WTC11 (cell line): ENCODE measurements at regions not wholly inside any gene's neighbourhood (a gene's known extent, or its start where the extent isn't known, plus 50 kb on each side); places are given as distances from the start of the nearest gene placed in this dataset.

Experiments
- ATAC-seq: fragments of 200-7000 bp; cut with Tn5 transposase; 2 replicates; pipeline ENCODE4 v1.10.0; 2021; ENCODE audit warnings: mild to moderate bottlenecking, moderate library complexity
- CTCF ChIA-PET: fragments of 300-600 bp; sonication (Branson Sonifier 250); formaldehyde crosslinking; loops from one replicate; lab custom pipeline; 2021; ENCODE audit warnings: antibody characterized with exemption; lab: Charles Lee
- POLR2A ChIA-PET: fragments of 350-600 bp; sonication (Branson Sonifier 250); formaldehyde crosslinking; loops from one replicate; lab custom pipeline; 2021; ENCODE audit warnings: antibody characterized with exemption; lab: Charles Lee
- DNase-seq: peaks from one replicate; pipeline ENCODE4 v3.0.0; 2021; ENCODE audit warnings: low spot score
- H3K27ac Mint-ChIP-seq: 2 replicates; pipeline ENCODE4 v1.8.0; 2021; ENCODE audit warnings: mixed read lengths
- H3K27me3 Mint-ChIP-seq: 2 replicates; pipeline ENCODE4 v1.8.0; 2021; ENCODE audit warnings: low read depth, mild to moderate bottlenecking, moderate library complexity, mixed read lengths
- H3K36me3 Mint-ChIP-seq: 2 replicates; pipeline ENCODE4 v1.8.0; 2021; ENCODE audit warnings: mixed read lengths
- H3K4me1 Mint-ChIP-seq: 2 replicates; pipeline ENCODE4 v1.8.0; 2022; ENCODE audit warnings: mixed read lengths
- H3K4me3 Mint-ChIP-seq: 2 replicates; pipeline ENCODE4 v1.8.0; 2021; ENCODE audit warnings: mild to moderate bottlenecking, moderate library complexity, mixed read lengths
- H3K9me3 Mint-ChIP-seq: 2 replicates; pipeline ENCODE4 v1.8.0; 2021; ENCODE audit warnings: mixed read lengths
- ATF1 ChIP-seq: sonication (generic); formaldehyde crosslinking; IDR thresholded peaks from 2 replicates; pipeline ENCODE4 v1.8.1; 2023; ENCODE audit warnings: mild to moderate bottlenecking, moderate library complexity, missing genetic modification reagents
- CREB1 ChIP-seq: sonication (generic); formaldehyde crosslinking; IDR thresholded peaks from 2 replicates; pipeline ENCODE4 v1.8.0; 2023; ENCODE audit warnings: mild to moderate bottlenecking, missing genetic modification reagents
- E2F1 ChIP-seq: sonication (generic); formaldehyde crosslinking; IDR thresholded peaks from 2 replicates; pipeline ENCODE4 v1.8.0; 2022; ENCODE audit warnings: mild to moderate bottlenecking, missing genetic modification reagents
- EMX1 ChIP-seq: fragments of 250-450 bp; sonication (Bioruptor Pico); IDR thresholded peaks from 2 replicates; pipeline ENCODE4 v1.8.0; 2021; ENCODE audit warnings: mild to moderate bottlenecking
- ERG ChIP-seq: fragments of 250-450 bp; sonication (Bioruptor Pico); IDR thresholded peaks from 2 replicates; pipeline ENCODE4 v1.8.0; 2021; ENCODE audit warnings: mild to moderate bottlenecking
- FOXK1 ChIP-seq: sonication (generic); formaldehyde crosslinking; IDR thresholded peaks from 2 replicates; pipeline ENCODE4 v1.8.0; 2022; ENCODE audit warnings: mild to moderate bottlenecking, moderate library complexity, missing genetic modification reagents
- GABPB1 ChIP-seq: sonication (generic); formaldehyde crosslinking; IDR thresholded peaks from 2 replicates; pipeline ENCODE4 v1.8.1; 2023; ENCODE audit warnings: mild to moderate bottlenecking, missing genetic modification reagents
- HMGA2 ChIP-seq: fragments of 250-450 bp; sonication (Bioruptor Pico); IDR thresholded peaks from 2 replicates; pipeline ENCODE4 v1.4.0; 2021; ENCODE audit warnings: mild to moderate bottlenecking, moderate library complexity
- IRF2 ChIP-seq: sonication (generic); formaldehyde crosslinking; IDR thresholded peaks from 2 replicates; pipeline ENCODE4 v1.8.0; 2022; ENCODE audit warnings: low read depth, missing genetic modification reagents, borderline replicate concordance
- KAT7 ChIP-seq: sonication (generic); formaldehyde crosslinking; IDR thresholded peaks from 2 replicates; pipeline ENCODE4 v1.8.1; 2023; ENCODE audit warnings: missing genetic modification reagents, mild to moderate bottlenecking, borderline replicate concordance
- NFYB ChIP-seq: sonication (generic); formaldehyde crosslinking; conservative IDR thresholded peaks from 2 replicates; pipeline ENCODE4 v1.8.0; 2022; ENCODE audit warnings: low read depth, missing genetic modification reagents
- NR1H2 ChIP-seq: sonication (generic); formaldehyde crosslinking; IDR thresholded peaks from 2 replicates; pipeline ENCODE4 v1.9.0; 2021; ENCODE audit warnings: mild to moderate bottlenecking, moderate library complexity, missing genetic modification reagents
- NR2C2 ChIP-seq: sonication (generic); formaldehyde crosslinking; IDR thresholded peaks from 2 replicates; pipeline ENCODE4 v1.8.0; 2022; ENCODE audit warnings: mild to moderate bottlenecking, missing genetic modification reagents
- PRRX2 ChIP-seq: fragments of 250-450 bp; sonication (Bioruptor Pico); IDR thresholded peaks from 2 replicates; pipeline ENCODE4 v1.8.0; 2021; ENCODE audit warnings: mild to moderate bottlenecking
- SMAD4 ChIP-seq: sonication (generic); formaldehyde crosslinking; IDR thresholded peaks from 2 replicates; pipeline ENCODE4 v1.8.0; 2022; ENCODE audit warnings: mild to moderate bottlenecking, missing genetic modification reagents
- STAT6 ChIP-seq: sonication (generic); formaldehyde crosslinking; conservative IDR thresholded peaks from 2 replicates; pipeline ENCODE4 v1.8.1; 2023; ENCODE audit warnings: mild to moderate bottlenecking, low read depth, missing genetic modification reagents, moderate library complexity
- TEAD4 ChIP-seq: sonication (generic); formaldehyde crosslinking; IDR thresholded peaks from 2 replicates; pipeline ENCODE4 v1.8.0; 2022; ENCODE audit warnings: mild to moderate bottlenecking, missing genetic modification reagents
- ZMAT4 ChIP-seq: fragments of 250-450 bp; sonication (Bioruptor Pico); IDR thresholded peaks from 2 replicates; pipeline ENCODE4 v1.9.0; 2021; ENCODE audit warnings: mild to moderate bottlenecking
- ZNF121 ChIP-seq: sonication (generic); formaldehyde crosslinking; IDR thresholded peaks from 2 replicates; pipeline ENCODE4 v1.8.0; 2023; ENCODE audit warnings: missing genetic modification reagents
- ZNF219 ChIP-seq: sonication (generic); formaldehyde crosslinking; IDR thresholded peaks from 2 replicates; pipeline ENCODE4 v1.8.0; 2023; ENCODE audit warnings: missing genetic modification reagents, mild to moderate bottlenecking, borderline replicate concordance
- ZNF232 ChIP-seq: sonication (generic); formaldehyde crosslinking; IDR thresholded peaks from 2 replicates; pipeline ENCODE4 v1.8.0; 2022; ENCODE audit warnings: mild to moderate bottlenecking, missing genetic modification reagents
- ZNF317 ChIP-seq: sonication (generic); formaldehyde crosslinking; IDR thresholded peaks from 2 replicates; pipeline ENCODE4 v1.8.1; 2023; ENCODE audit warnings: low read depth, mild to moderate bottlenecking, moderate library complexity, missing genetic modification reagents, borderline replicate concordance

- no peak overlapping the region for H3K27ac Mint-ChIP-seq
- H3K36me3 Mint-ChIP-seq, result no peaks in the 10 kb centered on the region
- ChIA-PET CTCF (no interaction called here), POLR2A (no interaction called here)
- no peaks in the 10 kb centered on the region for H3K27me3 Mint-ChIP-seq
- H3K4me3 Mint-ChIP-seq, result no peak overlapping the region
- ATAC-seq, result no peak
- no peaks in the 10 kb centered on the region for H3K9me3 Mint-ChIP-seq
- TF ChIP-seq TEAD4 (CRISPR knock-in tag) (no peak), ATF1 (CRISPR knock-in tag) (no peak), IRF2 (CRISPR knock-in tag) (no peak), EMX1 (no peak), STAT6 (CRISPR knock-in tag) (no peak), PRRX2 (CRISPR knock-in tag) (no peak), FOXK1 (CRISPR knock-in tag) (no peak), ZNF219 (CRISPR knock-in tag) (no peak), NR2C2 (no peak), KAT7 (CRISPR knock-in tag) (no peak), E2F1 (CRISPR knock-in tag) (no peak)
- peaks cover 6% of the 10 kb centered on the region; the same call in 1 of the 2 replicates for H3K4me1 Mint-ChIP-seq
- DNase-seq, result no peak
Measured at GRCh38 chr2:239519921-239520585, 119.2 kb upstream of the HDAC4 start.

GRCh38 chr2:239519089-239519920 lies 118.5 kb upstream of the HDAC4 start:
- Mint-ChIP-seq H3K9me3 (no peaks in the 10 kb centered on the region), H3K27ac (no peak overlapping the region), H3K36me3 (no peaks in the 10 kb centered on the region), H3K27me3 (no peaks in the 10 kb centered on the region), H3K4me3 (no peak overlapping the region), H3K4me1 (peaks cover 6% of the 10 kb centered on the region; the same call in 1 of the 2 replicates)
- ChIA-PET CTCF (no interaction called here), POLR2A (no interaction called here)
- TF ChIP-seq GABPB1 (CRISPR knock-in tag), result no peak
- DNase-seq, result no peak
- ATAC-seq, result no peak

- H3K4me3 Mint-ChIP-seq, result no peak overlapping the region
- CTCF ChIA-PET, result no interaction called here
- no peak for TF ChIP-seq ERG (CRISPR knock-in tag)
- TF ChIP-seq HMGA2 (CRISPR knock-in tag), result no peak
- TF ChIP-seq NFYB (CRISPR knock-in tag), result no peak
- no peak for TF ChIP-seq CREB1 (CRISPR knock-in tag)
- no peak for TF ChIP-seq E2F1 (CRISPR knock-in tag)
- TF ChIP-seq NR1H2 (CRISPR knock-in tag), result no peak
- no peak for TF ChIP-seq ZMAT4 (CRISPR knock-in tag)
- TF ChIP-seq ZNF121, result no peak
- TF ChIP-seq SMAD4 (CRISPR knock-in tag), result no peak
- no peak for TF ChIP-seq ZNF232 (CRISPR knock-in tag)
- no peak for TF ChIP-seq ZNF317 (CRISPR knock-in tag)
Measured at GRCh38 chr2:239518286-239519088, 117.7 kb upstream of the HDAC4 start.

More at GRCh38 chr2:239518286-239519088, 117.7 kb upstream of the HDAC4 start:
- H3K27ac Mint-ChIP-seq, result no peak overlapping the region
- ATAC-seq (no peak), DNase-seq (no peak)
- peaks cover 6% of the 10 kb centered on the region; the same call in 1 of the 2 replicates for H3K4me1 Mint-ChIP-seq
- H3K36me3 Mint-ChIP-seq, result no peaks in the 10 kb centered on the region
- POLR2A ChIA-PET, result no interaction called here
- no peaks in the 10 kb centered on the region for H3K27me3 Mint-ChIP-seq
- H3K9me3 Mint-ChIP-seq, result no peaks in the 10 kb centered on the region
